ENCODE measurements at regions not wholly inside any gene's neighbourhood (a gene's known extent, or its start where the extent isn't known, plus 50 kb on each side); places are given as distances from the start of the nearest gene placed in this dataset.

GRCh38 chr21:16573578-16573977 lies 843.8 kb downstream of the USP25 start:
- Mint-ChIP-seq H3K27me3 (ENCODE audit: insufficient read depth, low read depth, poor library complexity) (no peaks in the 10 kb centered on the region), H3K27ac (peak overlapping the region; percentile 76), H3K4me3 (no peak overlapping the region), H3K4me1 (peaks cover 21% of the 10 kb centered on the region; the same call in 2 of the 3 replicates), H3K36me3 (ENCODE audit: low read depth) (no peaks in the 10 kb centered on the region), H3K9me3 (no peaks in the 10 kb centered on the region)
- no peak overlapping the region for H2AFZ ChIP-seq
- TF ChIP-seq EZH2 (IDR thresholded peaks at IDR 0.05; ENCODE audit: low read depth, unreplicated experiment) (no peak), POLR2AphosphoS5 (IDR thresholded peaks at IDR 0.05; ENCODE audit: low read depth) (no peak), CREB1 (CRISPR knock-in tag; IDR thresholded peaks at IDR 0.05; ENCODE audit: low read depth) (no peak), JUNB (IDR thresholded peaks at IDR 0.05; ENCODE audit: unreplicated experiment) (no peak), NANOG (IDR thresholded peaks at IDR 0.05; ENCODE audit: borderline replicate concordance) (no peak), ZNF331 (CRISPR knock-in tag; IDR thresholded peaks at IDR 0.05; ENCODE audit: low read depth) (no peak), STAT1 (IDR thresholded peaks at IDR 0.05; ENCODE audit: unreplicated experiment) (no peak), ZNF114 (CRISPR knock-in tag; IDR thresholded peaks at IDR 0.05) (no peak), REST (IDR thresholded peaks at IDR 0.05; ENCODE audit: unreplicated experiment) (no peak), EZH2phosphoT487 (IDR thresholded peaks at IDR 0.05; ENCODE audit: unreplicated experiment) (no peak), ZNF462 (CRISPR knock-in tag; IDR thresholded peaks at IDR 0.05) (no peak), ETS1 (IDR thresholded peaks at IDR 0.05) (no peak)
- TF ChIP-seq, protein P1, sequence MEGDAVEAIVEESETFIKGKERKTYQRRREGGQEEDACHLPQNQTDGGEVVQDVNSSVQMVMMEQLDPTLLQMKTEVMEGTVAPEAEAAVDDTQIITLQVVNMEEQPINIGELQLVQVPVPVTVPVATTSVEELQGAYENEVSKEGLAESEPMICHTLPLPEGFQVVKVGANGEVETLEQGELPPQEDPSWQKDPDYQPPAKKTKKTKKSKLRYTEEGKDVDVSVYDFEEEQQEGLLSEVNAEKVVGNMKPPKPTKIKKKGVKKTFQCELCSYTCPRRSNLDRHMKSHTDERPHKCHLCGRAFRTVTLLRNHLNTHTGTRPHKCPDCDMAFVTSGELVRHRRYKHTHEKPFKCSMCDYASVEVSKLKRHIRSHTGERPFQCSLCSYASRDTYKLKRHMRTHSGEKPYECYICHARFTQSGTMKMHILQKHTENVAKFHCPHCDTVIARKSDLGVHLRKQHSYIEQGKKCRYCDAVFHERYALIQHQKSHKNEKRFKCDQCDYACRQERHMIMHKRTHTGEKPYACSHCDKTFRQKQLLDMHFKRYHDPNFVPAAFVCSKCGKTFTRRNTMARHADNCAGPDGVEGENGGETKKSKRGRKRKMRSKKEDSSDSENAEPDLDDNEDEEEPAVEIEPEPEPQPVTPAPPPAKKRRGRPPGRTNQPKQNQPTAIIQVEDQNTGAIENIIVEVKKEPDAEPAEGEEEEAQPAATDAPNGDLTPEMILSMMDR (conservative IDR thresholded peaks at IDR 0.05; ENCODE audit: low read depth in 2 of 2), result no peak
- 0 out of 2 replicates have a peak, but pooled peaks cover 5% of the 10 kb centered on the region for H3K4me1 ChIP-seq (ENCODE audit: insufficient read depth)
- H3K27ac ChIP-seq (ENCODE audit: low read depth), result no peak overlapping the region
- no peak for DNase-seq (ENCODE audit: low spot score)
- no peak overlapping the region for H3K4me3 ChIP-seq
- H3K9me2 ChIP-seq (ENCODE audit: insufficient read depth), result no peaks in the 10 kb centered on the region
- H3F3A ChIP-seq (replicated peaks; ENCODE audit: low read depth), result no peaks in the 10 kb centered on the region
- no peak overlapping the region for H3K4me2 ChIP-seq
- H4K20me1 ChIP-seq (replicated peaks; ENCODE audit: insufficient read depth), result no peaks in the 10 kb centered on the region
- no peaks in the 10 kb centered on the region for H3K79me2 ChIP-seq (replicated peaks; ENCODE audit: insufficient read depth)
- ATAC-seq, result no peak
- H3K36me3 ChIP-seq (ENCODE audit: insufficient read depth), result no peaks in the 10 kb centered on the region
- no peaks in the 10 kb centered on the region for H3K27me3 ChIP-seq (ENCODE audit: insufficient read depth)

All from GM23338 (cell line).